Neural progenitor cell (in vitro differentiated cells): ENCODE measurements at regions not wholly inside any gene's neighbourhood (a gene's known extent, or its start where the extent isn't known, plus 50 kb on each side); places are given as distances from the start of the nearest gene placed in this dataset.

ENCODE experiments used
- DNase-seq: peaks from one replicate; pipeline ENCODE4 v3.0.0-alpha.2; 2016; ENCODE audit warnings: low spot score
- H2AFZ ChIP-seq: fragments of 200-600 bp; sonication (generic); replicated peaks from 2 replicates; pipeline ENCODE4 v1.6.1; 2016; ENCODE audit warnings: antibody characterized with exemption
- H3F3A ChIP-seq: fragments of 200-600 bp; sonication (generic); 2 replicates; pipeline ENCODE4 v1.6.1; 2016; ENCODE audit warnings: antibody characterized with exemption, low read depth
- H3K27ac ChIP-seq: fragments of 200-600 bp; sonication (generic); 2 replicates; pipeline ENCODE4 v1.5.1; 2016; ENCODE audit warnings: mild to moderate bottlenecking
- H3K27me3 ChIP-seq: fragments of 200-600 bp; sonication (generic); 2 replicates; pipeline ENCODE4 v1.6.1; 2016; ENCODE audit warnings: mild to moderate bottlenecking, moderate library complexity
- H3K36me3 ChIP-seq: fragments of 200-600 bp; sonication (generic); 2 replicates; pipeline ENCODE4 v1.5.1; 2016
- H3K4me1 ChIP-seq: fragments of 200-600 bp; sonication (generic); 2 replicates; pipeline ENCODE4 v1.6.1; 2016; ENCODE audit warnings: mixed run types
- H3K4me2 ChIP-seq: fragments of 200-600 bp; sonication (generic); 2 replicates; pipeline ENCODE4 v1.6.1; 2016
- H3K4me3 ChIP-seq: fragments of 200-600 bp; sonication (generic); 2 replicates; pipeline ENCODE4 v1.5.1; 2016
- H3K79me2 ChIP-seq: fragments of 200-600 bp; sonication (generic); 2 replicates; pipeline ENCODE4 v1.6.1; 2016; ENCODE audit warnings: low read depth
- H3K9ac ChIP-seq: fragments of 200-600 bp; sonication (generic); 2 replicates; pipeline ENCODE4 v1.6.1; 2016
- H3K9me3 ChIP-seq: fragments of 200-600 bp; sonication (generic); 2 replicates; pipeline ENCODE4 v1.5.1; 2016; ENCODE audit warnings: low read depth
- H4K20me1 ChIP-seq: fragments of 200-600 bp; sonication (generic); 2 replicates; pipeline ENCODE4 v1.6.1; 2016; ENCODE audit warnings: low read depth
- H3K27ac Mint-ChIP-seq: 3 replicates; pipeline ENCODE4 v1.8.0; 2021; ENCODE audit warnings: mixed read lengths
- H3K27me3 Mint-ChIP-seq: 2 replicates; pipeline ENCODE4 v1.8.0; 2022; ENCODE audit warnings: low read depth, mild to moderate bottlenecking, inconsistent platforms, moderate library complexity, mixed read lengths; ENCODE audit not compliant: insufficient read depth
- H3K36me3 Mint-ChIP-seq: 3 replicates; pipeline ENCODE4 v1.8.0; 2021; ENCODE audit warnings: mixed read lengths
- H3K4me1 Mint-ChIP-seq: 3 replicates; pipeline ENCODE4 v1.8.0; 2021; ENCODE audit warnings: mixed read lengths
- H3K4me3 Mint-ChIP-seq: 3 replicates; pipeline ENCODE4 v1.8.0; 2021; ENCODE audit warnings: mild to moderate bottlenecking, moderate library complexity, mixed read lengths
- H3K9me3 Mint-ChIP-seq: 3 replicates; pipeline ENCODE4 v1.8.0; 2020; ENCODE audit warnings: mixed read lengths
- CTCF ChIP-seq: fragments of 200-600 bp; sonication (generic); IDR thresholded peaks from 2 replicates; pipeline ENCODE4 v1.5.1; 2017; ENCODE audit warnings: antibody characterized with exemption, mild to moderate bottlenecking
- EZH2 ChIP-seq: fragments of 200-600 bp; sonication (generic); IDR thresholded peaks from 2 replicates; pipeline ENCODE4 v1.6.1; 2017; ENCODE audit warnings: antibody characterized with exemption, mild to moderate bottlenecking, moderate library complexity
- EZH2phosphoT487 ChIP-seq: fragments of 200-600 bp; sonication (generic); IDR thresholded peaks from 2 replicates; pipeline ENCODE4 v1.6.1; 2017; ENCODE audit warnings: antibody characterized with exemption

GRCh38 chr4:45795135-45795534 is 328.7 kb downstream of the GABRG1 start:
- TF ChIP-seq CTCF (no peak), EZH2phosphoT487 (no peak), EZH2 (no peak)
- no peaks in the 10 kb centered on the region for H3K79me2 ChIP-seq
- no peak overlapping the region for H3K4me3 ChIP-seq
- no peaks in the 10 kb centered on the region for H3K9me3 Mint-ChIP-seq
- no peak overlapping the region for H2AFZ ChIP-seq
- no peaks in the 10 kb centered on the region for H3K27me3 Mint-ChIP-seq
- no peaks in the 10 kb centered on the region for H3K4me1 ChIP-seq
- H3K9me3 ChIP-seq = no peaks in the 10 kb centered on the region
- no peak overlapping the region for H3K27ac ChIP-seq
- no peak overlapping the region for H3K4me3 Mint-ChIP-seq
- no peaks in the 10 kb centered on the region for H3K36me3 Mint-ChIP-seq
- no peak for DNase-seq
- H3K36me3 ChIP-seq = no peaks in the 10 kb centered on the region
- no peak overlapping the region for H3K27ac Mint-ChIP-seq
- no peak overlapping the region for H3K4me2 ChIP-seq
- H3K4me1 Mint-ChIP-seq = no peaks in the 10 kb centered on the region
- H3K9ac ChIP-seq = no peak overlapping the region
- H3F3A ChIP-seq = no peaks in the 10 kb centered on the region
- no peaks in the 10 kb centered on the region for H3K27me3 ChIP-seq
- H4K20me1 ChIP-seq = no peaks in the 10 kb centered on the region

GRCh38 chr4:45778514-45778913 is 345.3 kb downstream of the GABRG1 start:
- H3K27me3 Mint-ChIP-seq = no peaks in the 10 kb centered on the region
- no peaks in the 10 kb centered on the region for H3K36me3 Mint-ChIP-seq
- no peak overlapping the region for H3K4me3 ChIP-seq
- H3K27me3 ChIP-seq = no peaks in the 10 kb centered on the region
- no peaks in the 10 kb centered on the region for H3K4me1 ChIP-seq
- H3K4me3 Mint-ChIP-seq = no peak overlapping the region
- no peaks in the 10 kb centered on the region for H3K79me2 ChIP-seq
- no peaks in the 10 kb centered on the region for H4K20me1 ChIP-seq
- TF ChIP-seq EZH2 (no peak), CTCF (no peak), EZH2phosphoT487 (no peak)
- no peaks in the 10 kb centered on the region for H3K36me3 ChIP-seq
- no peaks in the 10 kb centered on the region for H3K9me3 ChIP-seq
- H3K4me1 Mint-ChIP-seq = peaks cover 9% of the 10 kb centered on the region
- no peak for DNase-seq
- no peak overlapping the region for H2AFZ ChIP-seq
- no peaks in the 10 kb centered on the region for H3F3A ChIP-seq
- H3K27ac ChIP-seq = no peak overlapping the region
- H3K9ac ChIP-seq = no peak overlapping the region
- H3K9me3 Mint-ChIP-seq = no peaks in the 10 kb centered on the region
- no peak overlapping the region for H3K4me2 ChIP-seq
- H3K27ac Mint-ChIP-seq = no peak overlapping the region

GRCh38 chr4:45776146-45776545 is 347.7 kb downstream of the GABRG1 start:
- no peak overlapping the region for H3K4me3 Mint-ChIP-seq
- H3K27ac Mint-ChIP-seq = no peak overlapping the region
- H3K9me3 Mint-ChIP-seq = no peaks in the 10 kb centered on the region

More at GRCh38 chr4:45776146-45776545, 347.7 kb downstream of the GABRG1 start:
- H3K27ac ChIP-seq = no peak overlapping the region
- H3K27me3 ChIP-seq = no peaks in the 10 kb centered on the region
- TF ChIP-seq CTCF = no peak
- TF ChIP-seq EZH2 = no peak
- TF ChIP-seq EZH2phosphoT487 = no peak
- no peak overlapping the region for H3K9ac ChIP-seq
- H3K36me3 ChIP-seq = no peaks in the 10 kb centered on the region
- H3K36me3 Mint-ChIP-seq = no peaks in the 10 kb centered on the region
- no peak overlapping the region for H3K4me2 ChIP-seq
- H3K9me3 ChIP-seq = no peaks in the 10 kb centered on the region
- H4K20me1 ChIP-seq = no peaks in the 10 kb centered on the region
- no peak overlapping the region for H2AFZ ChIP-seq
- H3K79me2 ChIP-seq = no peaks in the 10 kb centered on the region
- no peaks in the 10 kb centered on the region for H3K4me1 ChIP-seq
- H3F3A ChIP-seq = no peaks in the 10 kb centered on the region
- no peak for DNase-seq
- no peak overlapping the region for H3K4me3 ChIP-seq
- H3K4me1 Mint-ChIP-seq = peaks cover 9% of the 10 kb centered on the region
- H3K27me3 Mint-ChIP-seq = peaks cover 2% of the 10 kb centered on the region
